GM19023 (cell line): ENCODE measurements at regions not wholly inside any gene's neighbourhood (a gene's known extent, or its start where the extent isn't known, plus 50 kb on each side); places are given as distances from the start of the nearest gene placed in this dataset.
A peak's percentile ranks its signal among the peaks of the same experiment; 100 is the strongest.
"Not testable (repeated sequence)": the region's sequence is repeated elsewhere in the genome, so short reads cannot be mapped to it uniquely, and the experiment has no call there.

Source experiments
- ATAC-seq: cut with Tn5 transposase; IDR thresholded peaks from one replicate; pipeline ENCODE4 v1.9.1; 2021; ENCODE audit warnings: mild to moderate bottlenecking, moderate library complexity; ENCODE audit not compliant: unreplicated experiment

DNA sequence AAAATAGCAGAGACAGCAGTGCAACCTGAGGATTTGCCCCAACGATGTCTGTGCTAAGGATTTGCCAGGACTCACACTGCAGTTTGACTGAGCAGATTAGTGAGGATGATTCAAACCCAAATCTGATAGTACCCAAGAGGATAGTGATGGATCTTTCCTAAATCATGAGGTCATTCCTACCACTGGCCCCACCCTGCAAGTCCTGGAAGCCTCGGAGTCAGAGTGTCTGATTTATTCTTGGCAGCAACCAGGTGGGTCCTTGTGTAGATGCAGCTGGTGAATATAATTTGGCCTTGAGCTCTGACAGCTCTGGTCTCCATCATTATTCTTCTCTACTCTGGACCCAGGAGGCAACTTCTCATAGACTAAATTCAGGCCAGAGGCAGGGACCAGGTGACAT, 179.3 kb upstream of the RAG2 start:
- no peak for ATAC-seq

GRCh38 chr11:36775756-36776155, 177.7 kb upstream of the RAG2 start:
- ATAC-seq = no peak

GRCh38 chr11:36775130-36775529, 177.1 kb upstream of the RAG2 start:
- ATAC-seq = no peak

- no peak for ATAC-seq
Measured at GRCh38 chr11:36774603-36775002, 176.6 kb upstream of the RAG2 start.

DNA sequence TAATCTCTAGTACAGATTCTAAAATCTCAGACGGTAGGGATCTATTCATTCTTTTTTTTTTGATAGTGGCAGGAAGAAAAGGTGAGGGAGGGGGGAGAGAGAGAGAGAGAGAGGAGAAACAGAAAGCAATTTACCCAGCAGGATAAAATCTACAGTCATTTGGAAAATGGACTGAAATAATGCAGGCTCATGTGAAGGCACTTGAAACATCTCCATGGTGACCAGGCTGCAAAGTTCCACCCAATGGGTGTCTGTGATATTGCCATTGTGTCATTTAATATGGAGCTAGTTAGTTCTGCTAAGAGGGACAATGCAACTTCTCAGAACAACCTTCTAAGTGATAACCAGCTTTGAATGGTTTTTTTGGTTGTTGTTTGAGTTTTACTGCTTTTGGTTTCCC, 165.2 kb upstream of the RAG2 start:
- no peak for ATAC-seq

DNA sequence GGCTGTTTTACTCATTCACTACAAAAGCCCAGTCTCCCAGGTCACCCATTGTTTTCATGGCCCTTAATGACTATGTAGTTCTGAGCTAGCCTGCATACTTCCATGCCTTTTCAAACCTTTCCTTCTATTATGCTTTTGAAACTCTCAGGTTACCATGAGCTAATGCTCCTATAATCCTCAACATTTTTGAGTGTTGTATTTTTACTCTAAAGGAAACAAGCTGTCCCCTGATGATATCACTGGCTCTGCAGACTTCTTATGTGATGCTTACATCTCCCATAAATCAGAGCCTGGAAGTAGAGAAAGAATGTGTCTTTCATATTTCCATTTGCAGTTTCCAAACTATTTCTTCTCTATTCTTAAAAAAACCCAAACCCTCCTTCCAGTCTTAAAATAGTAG, 159.0 kb upstream of the RAG2 start:
- no peak for ATAC-seq

GRCh38 chr11:36753960-36754359, 155.9 kb upstream of the RAG2 start:
- no peak for ATAC-seq

- ATAC-seq = no peak
Measured at GRCh38 chr11:36751996-36752395, 154.0 kb upstream of the RAG2 start.

- no peak for ATAC-seq
Measured at GRCh38 chr11:36751335-36751781, 153.3 kb upstream of the RAG2 start.

GRCh38 chr11:36750349-36750748, 152.3 kb upstream of the RAG2 start:
- ATAC-seq = no peak

GRCh38 chr11:36748836-36749235, 150.8 kb upstream of the RAG2 start:
- ATAC-seq = no peak

DNA sequence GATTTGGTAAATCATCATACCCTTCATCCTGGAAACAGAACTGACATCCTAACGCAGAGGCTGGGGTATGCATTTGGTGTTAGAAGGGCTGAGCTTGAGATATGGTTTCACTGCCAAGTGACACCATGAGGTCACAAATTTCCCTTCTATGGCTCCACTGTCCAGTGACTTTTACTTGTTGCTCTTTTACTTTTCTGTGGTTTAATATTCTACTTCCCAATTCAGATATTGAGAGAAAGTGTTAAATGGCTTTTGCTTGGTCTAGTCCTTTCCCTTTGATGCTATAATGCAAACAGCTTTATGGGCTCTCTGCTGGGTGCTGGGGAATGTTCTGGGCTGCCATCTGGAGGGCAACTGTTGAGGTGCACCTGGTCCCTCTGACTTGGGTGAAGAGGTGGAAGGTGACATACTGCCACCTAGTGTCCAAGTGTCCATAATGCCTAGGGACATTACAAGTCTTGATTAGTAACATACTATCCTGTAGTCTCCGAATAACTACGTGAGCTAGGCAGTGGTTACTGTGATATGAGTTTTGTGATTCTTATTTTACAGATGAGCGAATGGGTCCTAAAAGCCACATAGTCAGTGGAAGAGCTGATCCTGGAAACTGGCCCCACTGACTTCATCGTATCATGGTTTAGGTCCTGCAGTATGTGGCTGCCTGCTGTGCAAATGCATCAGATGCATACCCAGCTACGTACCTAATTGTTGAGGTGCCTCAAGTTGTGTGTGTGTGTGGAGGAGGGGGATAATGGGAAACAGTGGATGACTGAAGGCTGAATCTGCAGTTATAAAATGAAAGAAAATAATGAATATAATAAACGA, 149.1 kb upstream of the RAG2 start:
- ATAC-seq = peak; percentile 92

DNA sequence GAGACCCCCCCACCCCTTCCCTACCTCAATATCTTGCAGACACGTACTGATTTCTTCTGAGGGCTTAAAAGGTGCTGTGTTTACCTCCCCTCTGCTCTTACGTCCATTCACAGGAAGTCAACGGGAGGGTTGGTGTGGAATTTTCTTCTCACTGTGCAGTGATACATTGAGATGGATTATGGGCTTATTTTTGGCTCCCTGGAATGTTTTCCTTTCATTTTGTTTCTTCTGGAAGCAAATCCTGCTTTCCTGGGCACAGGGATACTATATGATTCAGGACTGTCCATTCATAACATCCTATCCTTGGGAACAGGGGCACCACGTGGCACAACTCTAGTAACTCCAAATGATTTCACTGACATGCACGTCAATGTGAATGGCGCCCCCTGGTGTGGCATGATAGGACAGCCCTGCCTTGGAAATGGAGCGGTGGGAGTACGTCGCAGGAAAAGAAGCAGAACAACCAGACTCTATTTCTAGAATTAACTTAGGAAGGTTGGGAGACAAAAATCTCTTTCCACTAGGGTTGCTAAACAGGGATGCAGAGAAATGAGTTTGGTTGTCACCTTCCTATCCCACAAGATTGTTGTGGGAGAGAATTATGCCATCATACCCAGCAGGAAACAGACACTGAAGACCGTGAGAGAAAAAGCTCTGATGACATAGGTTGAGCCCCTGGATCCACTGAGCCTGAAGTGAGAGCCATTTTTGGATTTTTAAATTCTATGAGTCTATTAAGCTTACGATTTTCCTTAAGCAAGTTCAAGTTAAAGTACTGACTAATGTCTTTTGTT, 146.5 kb upstream of the RAG2 start:
- no peak for ATAC-seq

DNA sequence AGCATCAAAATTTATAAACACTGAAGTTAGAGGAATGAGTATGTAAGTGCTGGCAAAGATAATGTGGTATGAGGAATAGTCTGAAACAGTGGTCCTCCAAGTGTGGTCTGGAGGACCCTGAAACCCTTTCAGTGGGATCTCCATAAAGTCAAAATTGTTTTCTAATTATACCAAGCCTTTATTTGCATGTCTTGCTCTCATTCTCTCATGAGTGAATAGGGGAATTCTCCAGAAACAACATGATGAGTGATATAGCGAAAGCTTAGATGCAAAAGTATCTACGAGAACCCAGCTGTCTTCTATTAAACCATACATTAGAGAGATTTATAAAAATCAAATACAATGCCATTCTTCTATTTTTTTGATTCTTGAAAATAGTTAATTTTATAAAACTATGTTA, 145.0 kb upstream of the RAG2 start:
- ATAC-seq = peak; percentile 52

DNA sequence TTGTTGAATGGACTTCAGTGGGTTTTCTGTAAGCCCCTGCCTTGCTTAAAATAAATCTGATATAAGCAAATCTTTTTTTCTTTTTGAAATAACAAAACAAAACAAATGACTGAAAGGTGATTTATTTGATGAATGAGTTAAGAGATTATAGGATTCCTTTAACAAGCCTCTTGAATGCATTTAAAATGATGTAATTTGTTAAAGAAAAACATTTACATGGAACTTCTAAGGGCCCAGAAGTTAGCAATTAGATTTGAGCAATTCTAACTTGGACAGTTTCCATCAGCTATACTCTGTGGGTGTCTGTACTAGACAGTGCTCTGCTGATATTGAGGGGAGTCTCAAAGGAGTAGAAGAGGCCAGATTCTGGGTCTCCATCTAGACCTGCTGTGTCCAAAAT, 143.5 kb upstream of the RAG2 start:
- no peak for ATAC-seq

GRCh38 chr11:36738292-36738861, 140.3 kb upstream of the RAG2 start:
- no peak for ATAC-seq

GRCh38 chr11:36736103-36736502, 138.1 kb upstream of the RAG2 start:
- ATAC-seq = no peak

GRCh38 chr11:36733721-36734120, 135.7 kb upstream of the RAG2 start:
- not testable (repeated sequence) for ATAC-seq

- no peak for ATAC-seq
Measured at GRCh38 chr11:36730761-36731160, 132.7 kb upstream of the RAG2 start.

DNA sequence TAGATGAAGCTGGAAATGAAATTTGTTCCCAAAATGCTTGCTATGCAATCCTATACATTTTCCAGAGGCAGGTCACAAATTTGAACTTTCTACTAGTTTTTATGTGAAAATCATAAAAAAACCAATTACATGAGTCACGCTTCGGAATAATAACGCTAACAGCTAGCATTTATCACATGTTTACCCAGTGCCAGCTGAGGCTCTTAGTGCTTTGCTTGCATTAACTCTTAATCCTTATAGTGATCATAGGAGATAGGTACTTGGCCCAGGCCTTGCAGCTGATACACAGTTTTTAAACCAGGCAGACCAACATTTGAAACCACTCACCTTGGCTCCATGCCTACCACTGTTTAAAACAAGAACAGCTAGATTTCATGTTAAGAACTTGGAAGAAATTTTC, 131.8 kb upstream of the RAG2 start:
- ATAC-seq = no peak

- ATAC-seq = no peak
Measured at GRCh38 chr11:36726420-36726819, 128.4 kb upstream of the RAG2 start.
